GM23248 (cell line): ENCODE measurements at regions not wholly inside any gene's neighbourhood (a gene's known extent, or its start where the extent isn't known, plus 50 kb on each side); places are given as distances from the start of the nearest gene placed in this dataset.

Experiments
- EZH2 ChIP-seq: fragments of 200-600 bp; sonication (generic); IDR thresholded peaks from 2 replicates; pipeline ENCODE4 v1.6.1; 2018; ENCODE audit warnings: antibody characterized with exemption, mild to moderate bottlenecking; ENCODE audit not compliant: insufficient read depth, poor library complexity, severe bottlenecking
- EZH2phosphoT487 ChIP-seq: fragments of 200-600 bp; sonication (generic); IDR thresholded peaks from 2 replicates; pipeline ENCODE4 v1.6.1; 2018; ENCODE audit warnings: antibody characterized with exemption, moderate library complexity, mild to moderate bottlenecking, low read depth; ENCODE audit not compliant: insufficient read depth

DNA sequence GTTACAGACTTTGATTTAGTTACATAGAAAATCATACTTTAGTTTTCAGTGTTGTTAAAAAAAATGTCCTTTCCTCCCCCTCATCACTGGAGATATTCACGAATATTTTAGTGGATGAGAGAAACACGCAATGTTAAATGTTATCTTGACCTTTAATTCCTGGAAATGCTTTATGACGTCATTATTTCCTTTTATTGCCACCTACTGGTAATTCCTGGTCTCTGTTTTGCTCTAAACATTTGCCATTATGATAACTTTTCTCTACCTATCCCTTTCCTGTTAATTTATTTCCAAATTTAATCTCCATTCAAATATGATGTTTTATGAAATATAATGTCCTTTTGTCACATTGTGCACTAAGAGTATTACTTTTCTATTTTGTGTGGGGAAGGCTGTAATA is 770.6 kb downstream of the FAM181B start:
- TF ChIP-seq EZH2 (no peak), EZH2phosphoT487 (no peak)
